ENCODE measurements at regions not wholly inside any gene's neighbourhood (a gene's known extent, or its start where the extent isn't known, plus 50 kb on each side); places are given as distances from the start of the nearest gene placed in this dataset.

DNA sequence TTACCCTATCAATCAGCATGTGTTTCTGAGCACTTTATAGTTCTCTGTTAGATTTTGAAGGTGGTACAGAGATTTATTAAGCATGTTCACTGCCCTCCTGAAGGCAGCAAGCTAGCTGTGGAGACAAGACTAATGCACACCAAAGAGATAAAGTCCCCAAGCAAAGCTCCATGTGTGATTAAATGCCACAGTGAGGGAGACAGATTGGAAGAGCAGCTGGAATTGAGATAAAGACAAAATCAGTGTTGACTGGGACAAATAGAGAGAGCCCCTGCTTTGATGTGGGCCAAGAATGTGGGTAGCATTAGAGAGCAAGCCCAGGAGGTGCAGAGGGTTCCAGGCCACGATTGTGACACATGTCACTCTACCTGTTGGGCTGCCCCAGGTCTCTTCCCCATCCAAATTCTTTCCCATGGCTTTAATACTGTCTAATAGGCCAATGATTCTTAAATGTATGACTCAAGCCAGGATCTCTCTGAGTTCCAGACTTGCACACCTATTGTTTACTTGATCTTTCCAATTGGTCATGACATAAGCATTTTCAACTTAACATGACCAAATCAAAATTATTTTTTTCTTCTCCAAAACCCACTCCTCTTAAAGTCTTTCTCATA is 60.1 kb upstream of the ZC3H12C start:
- DNase-seq: no peak
- H3K4me3 Mint-ChIP-seq: no peak overlapping the region

GRCh38 chr11:110034806-110035205 is 58.4 kb upstream of the ZC3H12C start:
- Mint-ChIP-seq H3K27ac (no peak overlapping the region), H3K36me3 (no peaks in the 10 kb centered on the region), H3K9me3 (peaks cover 0 to 3% (median 0%) of the 10 kb centered on the region in 7 donors), H3K4me3 (no peak overlapping the region), H3K4me1 (no peaks in the 10 kb centered on the region), H3K27me3 (peaks cover 6% of the 10 kb centered on the region)
- H3K27ac ChIP-seq (ENCODE audit: insufficient read depth, low read length, poor library complexity, severe bottlenecking): no peak overlapping the region
- H3K36me3 ChIP-seq (ENCODE audit: control insufficient read depth, insufficient read depth, low read length): no peaks in the 10 kb centered on the region
- ATAC-seq (ENCODE audit: low read depth in 2 of 2) (no peak), DNase-seq (no peak)
- no peaks in the 10 kb centered on the region for H3K9me3 ChIP-seq (ENCODE audit: control insufficient read depth in 2 of 2, low read length in 2 of 2)
- no peaks in the 10 kb centered on the region for H3K27me3 ChIP-seq (ENCODE audit: control insufficient read depth, insufficient read depth, low read length)
- H3K4me3 ChIP-seq (ENCODE audit: low read depth, low read length): no peak overlapping the region
- no peaks in the 10 kb centered on the region for H3K4me1 ChIP-seq (ENCODE audit: control insufficient read depth, insufficient read depth, low read length, poor library complexity, severe bottlenecking)

More for the DNA sequence above, 60.1 kb upstream of the ZC3H12C start:
- H3K9me3 Mint-ChIP-seq: peaks cover 0 to 2% (median 0%) of the 10 kb centered on the region in 7 donors
- no peaks in the 10 kb centered on the region for H3K4me1 ChIP-seq (ENCODE audit: control insufficient read depth, insufficient read depth, low read length, poor library complexity, severe bottlenecking)
- H3K9me3 ChIP-seq (ENCODE audit: control insufficient read depth in 2 of 2, low read length in 2 of 2): no peaks in the 10 kb centered on the region
- H3K27ac Mint-ChIP-seq: no peak overlapping the region
- H3K4me3 ChIP-seq (ENCODE audit: low read depth, low read length): no peak overlapping the region
- no peaks in the 10 kb centered on the region for H3K27me3 ChIP-seq (ENCODE audit: control insufficient read depth, insufficient read depth, low read length)
- no peak for ATAC-seq (ENCODE audit: low read depth in 2 of 2)
- no peaks in the 10 kb centered on the region for H3K36me3 ChIP-seq (ENCODE audit: control insufficient read depth, insufficient read depth, low read length)
- no peak overlapping the region for H3K27ac ChIP-seq (ENCODE audit: insufficient read depth, low read length, poor library complexity, severe bottlenecking)
- no peaks in the 10 kb centered on the region for H3K4me1 Mint-ChIP-seq
- H3K36me3 Mint-ChIP-seq: no peaks in the 10 kb centered on the region
- peaks cover 6% of the 10 kb centered on the region for H3K27me3 Mint-ChIP-seq

GRCh38 chr11:110035357-110035756 is 57.8 kb upstream of the ZC3H12C start:
- Mint-ChIP-seq H3K27me3 (peaks cover 6% of the 10 kb centered on the region), H3K36me3 (no peaks in the 10 kb centered on the region), H3K27ac (no peak overlapping the region), H3K4me3 (no peak overlapping the region), H3K4me1 (no peaks in the 10 kb centered on the region), H3K9me3 (peaks cover 0 to 3% (median 0%) of the 10 kb centered on the region in 7 donors)
- H3K36me3 ChIP-seq (ENCODE audit: control insufficient read depth, insufficient read depth, low read length): no peaks in the 10 kb centered on the region
- ATAC-seq (ENCODE audit: low read depth in 2 of 2): no peak
- H3K9me3 ChIP-seq (ENCODE audit: control insufficient read depth in 2 of 2, low read length in 2 of 2): no peaks in the 10 kb centered on the region
- no peaks in the 10 kb centered on the region for H3K27me3 ChIP-seq (ENCODE audit: control insufficient read depth, insufficient read depth, low read length)
- no peak overlapping the region for H3K27ac ChIP-seq (ENCODE audit: insufficient read depth, low read length, poor library complexity, severe bottlenecking)
- no peak for DNase-seq
- H3K4me3 ChIP-seq (ENCODE audit: low read depth, low read length): no peak overlapping the region
- H3K4me1 ChIP-seq (ENCODE audit: control insufficient read depth, insufficient read depth, low read length, poor library complexity, severe bottlenecking): no peaks in the 10 kb centered on the region

- Mint-ChIP-seq H3K9me3 (peaks cover 0 to 3% (median 0%) of the 10 kb centered on the region in 7 donors), H3K36me3 (no peaks in the 10 kb centered on the region), H3K4me3 (no peak overlapping the region), H3K27ac (no peak overlapping the region), H3K4me1 (no peaks in the 10 kb centered on the region), H3K27me3 (peaks cover under 1% of the 10 kb centered on the region)
- Histone ChIP-seq H3K27me3 (ENCODE audit: control insufficient read depth, insufficient read depth, low read length) (no peaks in the 10 kb centered on the region), H3K27ac (ENCODE audit: insufficient read depth, low read length, poor library complexity, severe bottlenecking) (no peak overlapping the region), H3K4me1 (ENCODE audit: control insufficient read depth, insufficient read depth, low read length, poor library complexity, severe bottlenecking) (no peaks in the 10 kb centered on the region), H3K9me3 (ENCODE audit: control insufficient read depth in 2 of 2, low read length in 2 of 2) (no peaks in the 10 kb centered on the region), H3K36me3 (ENCODE audit: control insufficient read depth, insufficient read depth, low read length) (no peaks in the 10 kb centered on the region), H3K4me3 (ENCODE audit: low read depth, low read length) (no peak overlapping the region)
- DNase-seq (no peak), ATAC-seq (ENCODE audit: low read depth in 2 of 2) (no peak)
These were observed 55.0 kb upstream of the ZC3H12C start for GRCh38 chr11:110038201-110038600.

Measured in CD4-positive, CD25-positive, alpha-beta regulatory T cell (primary cell).